ENCODE measurements at regions not wholly inside any gene's neighbourhood (a gene's known extent, or its start where the extent isn't known, plus 50 kb on each side); places are given as distances from the start of the nearest gene placed in this dataset.

DNA sequence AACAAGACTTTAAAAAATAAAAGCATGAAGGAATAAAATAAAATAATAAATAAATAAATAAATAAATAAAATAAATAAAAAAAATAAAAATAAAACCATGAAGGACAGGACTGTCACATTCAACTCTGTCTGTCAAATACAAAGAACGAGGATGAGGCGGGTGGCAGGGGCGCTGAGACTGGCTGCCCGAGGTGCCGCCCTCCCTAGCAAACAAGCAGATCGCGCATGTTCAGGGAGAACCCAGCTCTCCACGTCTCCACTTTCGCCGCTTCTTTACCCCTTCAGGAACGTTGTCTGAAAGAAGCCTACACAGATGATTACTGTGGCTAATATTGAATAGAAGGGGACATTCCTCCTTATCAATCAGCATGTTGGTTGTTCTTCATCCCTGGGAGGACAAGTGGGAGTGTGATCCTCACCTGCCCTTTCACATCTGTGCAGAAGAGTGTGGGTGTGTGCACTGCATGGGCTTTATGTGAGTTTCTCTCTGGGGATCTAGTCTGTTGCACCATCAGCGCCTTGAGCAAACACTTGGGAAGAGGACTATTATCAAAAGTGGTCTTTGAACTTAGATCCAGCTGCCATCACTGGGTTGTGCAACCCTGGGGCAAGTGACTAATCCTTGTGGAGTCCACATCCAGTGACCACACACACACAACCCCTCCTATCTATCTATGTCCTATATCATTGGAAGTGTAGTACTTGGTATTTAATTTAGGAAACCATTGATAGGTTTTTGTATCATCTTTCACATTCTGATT is 399.2 kb downstream of the IRX2 start:
- TF ChIP-seq, protein P1, sequence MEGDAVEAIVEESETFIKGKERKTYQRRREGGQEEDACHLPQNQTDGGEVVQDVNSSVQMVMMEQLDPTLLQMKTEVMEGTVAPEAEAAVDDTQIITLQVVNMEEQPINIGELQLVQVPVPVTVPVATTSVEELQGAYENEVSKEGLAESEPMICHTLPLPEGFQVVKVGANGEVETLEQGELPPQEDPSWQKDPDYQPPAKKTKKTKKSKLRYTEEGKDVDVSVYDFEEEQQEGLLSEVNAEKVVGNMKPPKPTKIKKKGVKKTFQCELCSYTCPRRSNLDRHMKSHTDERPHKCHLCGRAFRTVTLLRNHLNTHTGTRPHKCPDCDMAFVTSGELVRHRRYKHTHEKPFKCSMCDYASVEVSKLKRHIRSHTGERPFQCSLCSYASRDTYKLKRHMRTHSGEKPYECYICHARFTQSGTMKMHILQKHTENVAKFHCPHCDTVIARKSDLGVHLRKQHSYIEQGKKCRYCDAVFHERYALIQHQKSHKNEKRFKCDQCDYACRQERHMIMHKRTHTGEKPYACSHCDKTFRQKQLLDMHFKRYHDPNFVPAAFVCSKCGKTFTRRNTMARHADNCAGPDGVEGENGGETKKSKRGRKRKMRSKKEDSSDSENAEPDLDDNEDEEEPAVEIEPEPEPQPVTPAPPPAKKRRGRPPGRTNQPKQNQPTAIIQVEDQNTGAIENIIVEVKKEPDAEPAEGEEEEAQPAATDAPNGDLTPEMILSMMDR (IDR thresholded peaks at IDR 0.05; ENCODE audit: low read length), result no peak
- no peak for TF ChIP-seq EZH2 (optimal IDR thresholded peaks at IDR 0.05; ENCODE audit: low read depth, low read length)
- TF ChIP-seq EZH2phosphoT487 (IDR thresholded peaks at IDR 0.05; ENCODE audit: low read length), result no peak
